WERI-Rb-1 (cell line): ENCODE measurements at regions not wholly inside any gene's neighbourhood (a gene's known extent, or its start where the extent isn't known, plus 50 kb on each side); places are given as distances from the start of the nearest gene placed in this dataset.
"Not testable (repeated sequence)": the region's sequence is repeated elsewhere in the genome, so short reads cannot be mapped to it uniquely, and the experiment has no call there.

ENCODE experiments used
- DNase-seq: peaks from one replicate; pipeline ENCODE4 v3.0.0-alpha.2; 2020
- H3K27ac ChIP-seq: fragments of 250-450 bp; sonication (Bioruptor Pico); 2 replicates; pipeline ENCODE4 v1.5.1; 2020; ENCODE audit warnings: mild to moderate bottlenecking, moderate library complexity
- H3K27me3 ChIP-seq: fragments of 250-450 bp; sonication (Bioruptor Pico); 2 replicates; pipeline ENCODE4 v1.5.1; 2021; ENCODE audit warnings: mild to moderate bottlenecking, low read depth, moderate library complexity; ENCODE audit not compliant: insufficient read depth, severe bottlenecking
- H3K36me3 ChIP-seq: fragments of 250-450 bp; sonication (Bioruptor Pico); 2 replicates; pipeline ENCODE4 v1.5.1; 2020; ENCODE audit warnings: mild to moderate bottlenecking, moderate library complexity
- H3K4me3 ChIP-seq: 2 replicates; pipeline ENCODE4 v1.5.1; 2011; ENCODE audit warnings: low read depth, mild to moderate bottlenecking, control low read depth, low read length
- H3K9me3 ChIP-seq: fragments of 250-450 bp; sonication (Bioruptor Pico); 2 replicates; pipeline ENCODE4 v1.5.1; 2021; ENCODE audit warnings: mild to moderate bottlenecking, moderate library complexity; ENCODE audit not compliant: severe bottlenecking
- TF ChIP-seq, protein P1 (sequence below): IDR thresholded peaks from 2 replicates; pipeline ENCODE4 v1.5.1; 2011; ENCODE audit warnings: low read depth, mild to moderate bottlenecking, control low read depth, inconsistent platforms, low read length

DNA sequence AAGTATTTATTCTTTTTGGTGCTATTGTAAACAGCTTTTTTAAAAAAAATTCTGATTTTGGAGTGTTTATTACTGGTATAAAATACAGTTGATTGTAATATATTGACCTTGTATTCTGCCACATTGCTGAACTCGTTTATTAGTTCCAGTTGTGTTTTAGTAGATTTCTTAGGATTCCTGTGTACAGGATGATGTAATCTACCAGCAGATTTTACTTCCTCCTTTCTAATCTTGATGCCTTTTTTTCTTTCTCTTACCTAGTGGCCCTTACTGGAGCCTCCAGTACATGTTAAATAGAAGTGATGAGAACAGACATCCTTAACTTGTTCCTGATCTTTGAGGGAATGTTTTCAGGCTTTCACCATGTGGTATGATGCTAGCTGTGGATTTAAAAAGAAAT lies 70.4 kb upstream of the KY start:
- Histone ChIP-seq H3K27ac (no peak overlapping the region), H3K9me3 (no peaks in the 10 kb centered on the region), H3K27me3 (no peaks in the 10 kb centered on the region), H3K4me3 (no peak overlapping the region), H3K36me3 (no peaks in the 10 kb centered on the region)
- TF ChIP-seq, protein P1, sequence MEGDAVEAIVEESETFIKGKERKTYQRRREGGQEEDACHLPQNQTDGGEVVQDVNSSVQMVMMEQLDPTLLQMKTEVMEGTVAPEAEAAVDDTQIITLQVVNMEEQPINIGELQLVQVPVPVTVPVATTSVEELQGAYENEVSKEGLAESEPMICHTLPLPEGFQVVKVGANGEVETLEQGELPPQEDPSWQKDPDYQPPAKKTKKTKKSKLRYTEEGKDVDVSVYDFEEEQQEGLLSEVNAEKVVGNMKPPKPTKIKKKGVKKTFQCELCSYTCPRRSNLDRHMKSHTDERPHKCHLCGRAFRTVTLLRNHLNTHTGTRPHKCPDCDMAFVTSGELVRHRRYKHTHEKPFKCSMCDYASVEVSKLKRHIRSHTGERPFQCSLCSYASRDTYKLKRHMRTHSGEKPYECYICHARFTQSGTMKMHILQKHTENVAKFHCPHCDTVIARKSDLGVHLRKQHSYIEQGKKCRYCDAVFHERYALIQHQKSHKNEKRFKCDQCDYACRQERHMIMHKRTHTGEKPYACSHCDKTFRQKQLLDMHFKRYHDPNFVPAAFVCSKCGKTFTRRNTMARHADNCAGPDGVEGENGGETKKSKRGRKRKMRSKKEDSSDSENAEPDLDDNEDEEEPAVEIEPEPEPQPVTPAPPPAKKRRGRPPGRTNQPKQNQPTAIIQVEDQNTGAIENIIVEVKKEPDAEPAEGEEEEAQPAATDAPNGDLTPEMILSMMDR = no peak
- DNase-seq = no peak

DNA sequence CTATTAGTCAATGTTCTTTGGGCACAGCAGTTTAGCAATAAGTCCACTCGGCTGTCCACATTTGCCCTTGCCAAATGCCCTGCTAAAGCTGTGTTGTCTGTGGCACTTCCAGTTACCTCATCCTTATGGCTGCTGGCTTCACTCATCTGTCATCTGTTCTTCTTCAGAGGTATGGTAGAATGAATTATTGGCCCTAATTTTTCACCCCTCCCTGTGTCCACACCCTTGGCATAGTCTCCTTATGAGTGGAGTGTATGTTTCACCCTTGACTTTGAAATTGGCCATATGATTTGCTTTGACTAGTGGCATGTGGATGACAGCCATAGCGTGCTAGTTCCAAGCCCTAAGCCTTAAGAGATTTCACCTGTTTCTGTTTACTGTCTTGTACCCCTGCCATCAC lies 72.1 kb upstream of the EPHB1 start:
- H3K4me3 ChIP-seq = no peak overlapping the region

DNA sequence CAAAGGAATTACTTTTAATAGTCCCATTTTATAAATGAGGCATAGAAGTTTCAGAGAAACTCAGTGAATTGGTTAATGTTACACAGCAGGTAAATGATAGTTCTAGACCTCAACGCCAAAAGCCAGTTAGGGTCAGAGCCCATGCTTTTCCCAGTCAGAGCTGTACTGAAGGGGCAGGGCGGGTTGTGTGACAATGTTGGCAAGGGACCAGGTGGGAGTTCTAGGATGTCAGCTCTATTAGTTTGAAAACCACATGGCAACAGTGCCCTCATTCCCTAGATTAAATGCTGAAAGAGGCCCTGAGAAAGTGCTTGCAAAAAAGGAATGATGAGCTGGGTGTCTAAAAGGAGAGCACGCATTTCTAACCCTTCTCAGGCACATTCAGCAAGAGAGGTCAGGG lies 65.4 kb upstream of the EPHB1 start:
- no peaks in the 10 kb centered on the region for H3K27me3 ChIP-seq
- no peak overlapping the region for H3K27ac ChIP-seq
- H3K9me3 ChIP-seq = no peaks in the 10 kb centered on the region
- no peak overlapping the region for H3K4me3 ChIP-seq
- no peaks in the 10 kb centered on the region for H3K36me3 ChIP-seq
- no peak for DNase-seq
- TF ChIP-seq, protein P1 = no peak

More for the DNA sequence above, 72.1 kb upstream of the EPHB1 start:
- TF ChIP-seq, protein P1 = no peak
- no peaks in the 10 kb centered on the region for H3K36me3 ChIP-seq
- no peak overlapping the region for H3K27ac ChIP-seq
- DNase-seq = no peak
- no peaks in the 10 kb centered on the region for H3K9me3 ChIP-seq
- no peaks in the 10 kb centered on the region for H3K27me3 ChIP-seq

DNA sequence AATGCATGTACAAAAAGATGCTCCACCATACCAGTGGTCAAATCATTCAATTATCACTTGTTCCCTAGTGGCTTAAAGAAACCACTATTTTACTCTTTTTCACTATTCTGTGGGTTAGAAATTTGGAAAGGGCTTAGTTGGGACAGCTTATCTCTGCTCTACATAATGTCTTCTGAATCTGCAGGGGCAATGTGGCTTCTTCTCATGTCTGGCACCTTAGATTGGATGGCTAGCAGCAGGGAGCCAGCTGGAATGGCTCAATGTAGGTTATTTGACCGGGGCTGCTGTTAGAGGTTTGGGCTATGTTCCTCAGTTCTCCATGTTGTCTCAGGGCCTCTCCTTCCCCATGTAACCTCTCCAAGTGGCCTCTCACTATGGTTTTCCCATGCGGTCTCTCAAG lies 57.5 kb upstream of the EPHB1 start:
- no peak overlapping the region for H3K27ac ChIP-seq
- no peak overlapping the region for H3K4me3 ChIP-seq
- TF ChIP-seq, protein P1 = no peak
- no peaks in the 10 kb centered on the region for H3K9me3 ChIP-seq
- H3K27me3 ChIP-seq = no peaks in the 10 kb centered on the region
- no peaks in the 10 kb centered on the region for H3K36me3 ChIP-seq
- DNase-seq = no peak

DNA sequence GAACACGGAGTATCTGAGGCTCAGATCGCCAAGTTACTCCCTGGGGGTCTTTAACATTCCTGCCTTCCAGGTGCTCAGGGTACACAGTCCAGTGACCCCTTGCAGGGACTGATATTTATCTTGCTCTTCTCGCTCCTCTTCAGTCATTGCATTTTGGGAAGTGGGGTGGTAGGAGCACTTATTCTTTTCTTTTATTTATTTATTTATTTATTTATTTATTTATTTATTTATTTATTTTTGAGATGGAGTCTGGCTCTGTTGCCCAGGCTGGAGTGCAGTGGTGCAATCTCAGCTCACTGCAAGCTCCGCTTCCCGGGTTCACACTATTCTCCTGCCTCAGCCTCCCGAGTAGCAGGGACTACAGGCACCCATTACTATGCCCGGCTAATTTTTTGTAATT lies 55.0 kb upstream of the EPHB1 start:
- H3K9me3 ChIP-seq, DNase-seq, H3K27ac ChIP-seq, H3K4me3 ChIP-seq, H3K36me3 ChIP-seq, H3K27me3 ChIP-seq: not testable (repeated sequence)

DNA sequence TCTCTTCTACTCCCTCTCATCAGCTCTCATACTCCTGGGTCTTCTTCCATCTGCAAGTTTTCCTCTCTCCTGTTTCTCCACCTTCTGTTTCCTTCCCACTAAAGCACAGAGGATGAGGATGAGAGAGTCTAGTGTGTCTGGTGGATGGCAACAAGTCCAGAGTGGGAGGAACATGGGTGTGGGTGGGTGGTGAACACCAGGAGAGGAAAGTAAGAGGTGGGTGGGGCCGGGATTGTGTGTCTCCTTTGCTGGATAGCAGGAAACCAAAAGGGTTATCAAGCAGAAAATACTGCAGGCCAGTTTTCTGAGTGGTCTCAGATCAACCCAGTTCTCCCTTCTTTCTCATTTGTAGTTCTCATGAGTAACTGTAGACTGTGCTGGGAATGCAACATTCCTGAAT lies 52.9 kb upstream of the EPHB1 start:
- Histone ChIP-seq H3K9me3 (no peaks in the 10 kb centered on the region), H3K36me3 (no peaks in the 10 kb centered on the region), H3K27me3 (no peaks in the 10 kb centered on the region), H3K4me3 (no peak overlapping the region), H3K27ac (no peak overlapping the region)
- no peak for DNase-seq
- TF ChIP-seq, protein P1 = no peak

DNA sequence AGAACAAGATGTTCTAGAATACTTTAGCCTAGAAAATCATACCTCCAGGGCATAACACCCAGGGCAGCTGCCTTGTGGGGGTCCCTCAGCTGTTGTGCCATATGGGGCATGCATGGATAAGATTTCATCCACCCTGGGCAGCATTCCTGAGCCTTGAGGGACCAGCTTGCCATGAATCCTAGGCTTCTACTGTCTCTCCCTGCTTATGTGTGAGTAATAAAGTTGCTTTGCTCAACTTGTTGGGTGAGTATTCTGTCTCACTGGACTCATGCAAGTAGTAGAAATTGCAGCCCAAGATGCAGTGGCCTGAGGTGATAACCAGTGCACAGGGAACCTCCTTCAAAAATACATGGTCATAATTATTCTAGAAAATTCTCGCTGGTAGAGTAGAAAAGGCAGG lies 52.1 kb upstream of the EPHB1 start:
- TF ChIP-seq, protein P1 = no peak
- H3K27me3 ChIP-seq = no peaks in the 10 kb centered on the region
- no peak overlapping the region for H3K27ac ChIP-seq
- no peak overlapping the region for H3K4me3 ChIP-seq
- no peaks in the 10 kb centered on the region for H3K36me3 ChIP-seq
- DNase-seq = no peak
- no peaks in the 10 kb centered on the region for H3K9me3 ChIP-seq
